Neural cell (in vitro differentiated cells): ENCODE measurements at regions not wholly inside any gene's neighbourhood (a gene's known extent, or its start where the extent isn't known, plus 50 kb on each side); places are given as distances from the start of the nearest gene placed in this dataset.

Experiments
- H2AFZ ChIP-seq: fragments of 200-600, 300-800 bp; sonication (generic), shearing (Covaris generic); 2 replicates; pipeline ENCODE4 v1.6.0; 2014; ENCODE audit warnings: low read depth, mild to moderate bottlenecking, antibody characterized with exemption, low read length, moderate library complexity
- H3F3A ChIP-seq: fragments of 200-600 bp; shearing (Covaris generic); 2 replicates; pipeline ENCODE4 v1.6.1; 2016; ENCODE audit warnings: mild to moderate bottlenecking, moderate library complexity, mixed read lengths, antibody characterized with exemption, low read length; ENCODE audit not compliant: insufficient read depth, poor library complexity, severe bottlenecking
- H3K27ac ChIP-seq: fragments of 200-600, 300-800 bp; sonication (generic), shearing (Covaris generic); 2 replicates; pipeline ENCODE4 v1.5.1; 2014; ENCODE audit warnings: mild to moderate bottlenecking, low read length, moderate library complexity
- H3K27me3 ChIP-seq: fragments of 300-800, 200-600 bp; sonication (generic), shearing (Covaris generic); 2 replicates; pipeline ENCODE4 v1.6.0; 2014; ENCODE audit warnings: mild to moderate bottlenecking, low read depth, low read length, moderate library complexity; ENCODE audit not compliant: insufficient read depth
- H3K36me3 ChIP-seq: fragments of 300-800, 200-600 bp; sonication (generic), shearing (Covaris generic); 2 replicates; pipeline ENCODE4 v1.5.1; 2014; ENCODE audit warnings: mild to moderate bottlenecking, antibody characterized with exemption, low read length, moderate library complexity; ENCODE audit not compliant: insufficient read depth
- H3K4me2 ChIP-seq: fragments of 300-800, 200-600 bp; sonication (generic), shearing (Covaris generic); 2 replicates; pipeline ENCODE4 v1.6.0; 2014; ENCODE audit warnings: mild to moderate bottlenecking, low read length
- H3K4me3 ChIP-seq: fragments of 300-800, 200-600 bp; sonication (generic), shearing (Covaris generic); 2 replicates; pipeline ENCODE4 v1.5.1; 2014; ENCODE audit warnings: mild to moderate bottlenecking, low read length, moderate library complexity
- H3K79me2 ChIP-seq: fragments of 200-600 bp; shearing (Covaris generic); replicated peaks from 2 replicates; pipeline ENCODE4 v1.6.0; 2014; ENCODE audit warnings: mild to moderate bottlenecking, low read length, moderate library complexity; ENCODE audit not compliant: insufficient read depth
- H3K9ac ChIP-seq: fragments of 300-800, 200-600 bp; sonication (generic), shearing (Covaris generic); 2 replicates; pipeline ENCODE4 v1.6.1; 2016; ENCODE audit warnings: mild to moderate bottlenecking, low read length, mixed read lengths
- H3K9me2 ChIP-seq: fragments of 200-600 bp; shearing (Covaris generic); 2 replicates; pipeline ENCODE4 v1.6.1; 2016; ENCODE audit warnings: mild to moderate bottlenecking, low read length, mixed read lengths; ENCODE audit not compliant: insufficient read depth
- H3K9me3 ChIP-seq: fragments of 200-600, 300-800 bp; sonication (generic), shearing (Covaris generic); 2 replicates; pipeline ENCODE4 v1.6.1; 2016; ENCODE audit warnings: mild to moderate bottlenecking, mixed run types, low read length, moderate library complexity, mixed read lengths
- H4K20me1 ChIP-seq: fragments of 200-600 bp; shearing (Covaris generic); 2 replicates; pipeline ENCODE4 v1.6.1; 2016; ENCODE audit warnings: mild to moderate bottlenecking, mixed run types; ENCODE audit not compliant: insufficient read depth
- CTCF ChIP-seq: fragments of 450-650 bp; IDR thresholded peaks from 2 replicates; pipeline ENCODE4 v1.5.1; 2014; ENCODE audit warnings: antibody characterized with exemption, mild to moderate bottlenecking, moderate library complexity; ENCODE audit not compliant: poor library complexity, severe bottlenecking
- EP300 ChIP-seq: fragments of 450-650 bp; conservative IDR thresholded peaks from 2 replicates; pipeline ENCODE4 v1.6.1; 2014; ENCODE audit warnings: antibody characterized with exemption, mild to moderate bottlenecking, moderate library complexity; ENCODE audit not compliant: poor library complexity, severe bottlenecking
- EZH2 ChIP-seq: fragments of 200-600, 300-800 bp; shearing (Covaris generic), sonication (generic); IDR thresholded peaks from 2 replicates; pipeline ENCODE4 v1.6.1; 2014; ENCODE audit warnings: antibody characterized with exemption, low read length, borderline replicate concordance, mild to moderate bottlenecking; ENCODE audit not compliant: insufficient read depth, poor library complexity, severe bottlenecking
- MXI1 ChIP-seq: fragments of 450-650 bp; conservative IDR thresholded peaks from 2 replicates; pipeline ENCODE4 v1.6.1; 2014; ENCODE audit warnings: antibody characterized with exemption, mild to moderate bottlenecking; ENCODE audit not compliant: poor library complexity, severe bottlenecking
- POLR2AphosphoS5 ChIP-seq: IDR thresholded peaks from 2 replicates; pipeline ENCODE4 v1.6.1; 2012
- RAD21 ChIP-seq: fragments of 450-650 bp; conservative IDR thresholded peaks from 2 replicates; pipeline ENCODE4 v1.6.1; 2014; ENCODE audit warnings: antibody characterized with exemption, mild to moderate bottlenecking, moderate library complexity
- SMC3 ChIP-seq: fragments of 450-650 bp; conservative IDR thresholded peaks from 2 replicates; pipeline ENCODE4 v1.6.1; 2014; ENCODE audit warnings: antibody characterized with exemption, mild to moderate bottlenecking, moderate library complexity; ENCODE audit not compliant: poor library complexity
- TAF1 ChIP-seq: IDR thresholded peaks from 2 replicates; pipeline ENCODE4 v1.6.1; 2012; ENCODE audit warnings: low read depth
- TF ChIP-seq, protein P1 (sequence below): IDR thresholded peaks from 2 replicates; pipeline ENCODE4 v1.6.1; 2012; ENCODE audit warnings: borderline replicate concordance

DNA sequence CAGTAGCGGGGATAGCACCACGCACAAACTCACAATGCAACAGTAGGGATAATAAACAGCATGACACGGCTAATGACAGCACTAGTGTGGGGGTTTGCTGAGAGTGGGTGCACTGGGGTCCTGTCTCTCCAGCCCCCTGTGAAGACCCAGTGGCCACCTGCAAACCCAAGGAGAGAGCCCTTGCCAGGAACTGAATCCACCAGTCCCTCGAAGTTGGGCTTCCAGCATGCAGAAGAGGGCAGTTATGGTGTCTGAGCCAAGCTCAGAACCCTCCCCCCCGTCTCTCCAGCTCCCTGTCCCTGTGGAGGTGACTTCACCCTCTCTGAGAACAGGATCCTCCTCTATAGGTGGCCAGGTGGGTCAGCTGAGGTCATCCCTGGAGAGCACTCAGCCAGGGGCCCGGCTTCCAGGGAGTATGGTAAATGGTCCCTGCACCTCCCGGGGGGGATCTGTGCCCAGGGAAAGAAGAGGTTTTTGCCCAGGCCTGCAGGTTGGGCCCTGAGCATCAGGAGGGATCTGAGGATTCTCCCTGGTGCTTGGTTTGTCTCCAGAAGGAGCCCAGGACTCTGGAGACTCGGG lies 86.3 kb upstream of the PRR5 start:
- H3K79me2 ChIP-seq = no peaks in the 10 kb centered on the region
- no peaks in the 10 kb centered on the region for H3K9me2 ChIP-seq
- TF ChIP-seq, protein P1, sequence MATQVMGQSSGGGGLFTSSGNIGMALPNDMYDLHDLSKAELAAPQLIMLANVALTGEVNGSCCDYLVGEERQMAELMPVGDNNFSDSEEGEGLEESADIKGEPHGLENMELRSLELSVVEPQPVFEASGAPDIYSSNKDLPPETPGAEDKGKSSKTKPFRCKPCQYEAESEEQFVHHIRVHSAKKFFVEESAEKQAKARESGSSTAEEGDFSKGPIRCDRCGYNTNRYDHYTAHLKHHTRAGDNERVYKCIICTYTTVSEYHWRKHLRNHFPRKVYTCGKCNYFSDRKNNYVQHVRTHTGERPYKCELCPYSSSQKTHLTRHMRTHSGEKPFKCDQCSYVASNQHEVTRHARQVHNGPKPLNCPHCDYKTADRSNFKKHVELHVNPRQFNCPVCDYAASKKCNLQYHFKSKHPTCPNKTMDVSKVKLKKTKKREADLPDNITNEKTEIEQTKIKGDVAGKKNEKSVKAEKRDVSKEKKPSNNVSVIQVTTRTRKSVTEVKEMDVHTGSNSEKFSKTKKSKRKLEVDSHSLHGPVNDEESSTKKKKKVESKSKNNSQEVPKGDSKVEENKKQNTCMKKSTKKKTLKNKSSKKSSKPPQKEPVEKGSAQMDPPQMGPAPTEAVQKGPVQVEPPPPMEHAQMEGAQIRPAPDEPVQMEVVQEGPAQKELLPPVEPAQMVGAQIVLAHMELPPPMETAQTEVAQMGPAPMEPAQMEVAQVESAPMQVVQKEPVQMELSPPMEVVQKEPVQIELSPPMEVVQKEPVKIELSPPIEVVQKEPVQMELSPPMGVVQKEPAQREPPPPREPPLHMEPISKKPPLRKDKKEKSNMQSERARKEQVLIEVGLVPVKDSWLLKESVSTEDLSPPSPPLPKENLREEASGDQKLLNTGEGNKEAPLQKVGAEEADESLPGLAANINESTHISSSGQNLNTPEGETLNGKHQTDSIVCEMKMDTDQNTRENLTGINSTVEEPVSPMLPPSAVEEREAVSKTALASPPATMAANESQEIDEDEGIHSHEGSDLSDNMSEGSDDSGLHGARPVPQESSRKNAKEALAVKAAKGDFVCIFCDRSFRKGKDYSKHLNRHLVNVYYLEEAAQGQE = no peak
- TF ChIP-seq POLR2AphosphoS5 (no peak), EZH2 (no peak), SMC3 (no peak)
- H3K4me3 ChIP-seq = no peak overlapping the region
- H2AFZ ChIP-seq = no peak overlapping the region
- H3K9ac ChIP-seq = no peak overlapping the region
- no peaks in the 10 kb centered on the region for H3F3A ChIP-seq
- H3K27me3 ChIP-seq = no peaks in the 10 kb centered on the region
- H3K27ac ChIP-seq = no peak overlapping the region
- peaks cover 3% of the 10 kb centered on the region for H3K9me3 ChIP-seq
- H4K20me1 ChIP-seq = no peaks in the 10 kb centered on the region
- H3K36me3 ChIP-seq = no peaks in the 10 kb centered on the region
- no peak overlapping the region for H3K4me2 ChIP-seq

- no peaks in the 10 kb centered on the region for H3K79me2 ChIP-seq
- no peaks in the 10 kb centered on the region for H4K20me1 ChIP-seq
- no peak overlapping the region for H2AFZ ChIP-seq
- H3K9ac ChIP-seq = no peak overlapping the region
- H3K27me3 ChIP-seq = no peaks in the 10 kb centered on the region
- H3K36me3 ChIP-seq = no peaks in the 10 kb centered on the region
- H3K9me3 ChIP-seq = peaks cover 3% of the 10 kb centered on the region
- TF ChIP-seq TAF1 (no peak), CTCF (no peak), EP300 (no peak), MXI1 (no peak), RAD21 (no peak), SMC3 (no peak), EZH2 (no peak), POLR2AphosphoS5 (no peak)
- TF ChIP-seq, protein P1 = no peak
- no peak overlapping the region for H3K4me3 ChIP-seq
- H3F3A ChIP-seq = no peaks in the 10 kb centered on the region
- no peaks in the 10 kb centered on the region for H3K9me2 ChIP-seq
- H3K4me2 ChIP-seq = no peak overlapping the region
- H3K27ac ChIP-seq = no peak overlapping the region
Observed at GRCh38 chr22:44615146-44615545, 86.9 kb upstream of the PRR5 start.
